KOPT-K1 (cell line): ENCODE measurements at regions not wholly inside any gene's neighbourhood (a gene's known extent, or its start where the extent isn't known, plus 50 kb on each side); places are given as distances from the start of the nearest gene placed in this dataset.

ENCODE experiments used
- H3K27ac ChIP-seq: fragments of 200-600 bp; sonication (generic); 2 replicates; pipeline ENCODE4 v1.5.1; 2016; ENCODE audit warnings: antibody characterized with exemption, mild to moderate bottlenecking, low read depth, low read length; ENCODE audit not compliant: poor library complexity, severe bottlenecking
- H3K36me3 ChIP-seq: fragments of 200-600 bp; sonication (generic); 2 replicates; pipeline ENCODE4 v1.5.1; 2017; ENCODE audit warnings: antibody characterized with exemption, mild to moderate bottlenecking, low read length, moderate library complexity; ENCODE audit not compliant: insufficient read depth
- H3K9me3 ChIP-seq: fragments of 200-600 bp; sonication (generic); 2 replicates; pipeline ENCODE4 v1.5.1; 2017; ENCODE audit warnings: antibody characterized with exemption, low read length, mild to moderate bottlenecking; ENCODE audit not compliant: insufficient read depth, poor library complexity, severe bottlenecking

DNA sequence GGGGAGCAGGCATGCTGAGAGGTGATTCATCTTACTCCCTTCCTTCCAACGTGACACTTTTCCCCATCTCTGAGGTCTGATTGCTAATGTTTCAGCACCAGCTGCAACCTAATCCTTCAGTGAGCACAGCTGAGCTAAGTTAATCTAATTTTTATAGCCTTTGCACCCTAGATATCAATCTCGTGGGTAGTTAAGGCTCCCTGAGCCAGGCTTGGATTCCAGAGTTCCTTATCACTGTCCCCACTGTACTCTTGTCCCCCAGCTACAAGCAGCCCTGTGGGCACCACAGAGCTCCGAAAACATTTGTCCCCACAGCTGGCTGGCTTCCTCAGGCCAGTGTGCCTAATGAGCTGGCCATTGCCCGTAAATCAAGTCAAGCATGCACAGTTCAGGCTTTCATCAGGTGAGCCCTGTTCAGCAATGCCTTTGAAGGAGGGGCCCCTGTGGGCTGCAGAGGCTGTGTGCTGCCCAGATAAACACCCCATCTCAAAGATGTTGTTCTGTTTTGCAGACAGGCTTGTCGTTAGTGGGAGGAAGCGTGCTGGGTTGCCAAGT lies 376.9 kb upstream of the RASGRP1 start:
- Histone ChIP-seq H3K27ac (no peak overlapping the region), H3K36me3 (no peaks in the 10 kb centered on the region), H3K9me3 (no peaks in the 10 kb centered on the region)

DNA sequence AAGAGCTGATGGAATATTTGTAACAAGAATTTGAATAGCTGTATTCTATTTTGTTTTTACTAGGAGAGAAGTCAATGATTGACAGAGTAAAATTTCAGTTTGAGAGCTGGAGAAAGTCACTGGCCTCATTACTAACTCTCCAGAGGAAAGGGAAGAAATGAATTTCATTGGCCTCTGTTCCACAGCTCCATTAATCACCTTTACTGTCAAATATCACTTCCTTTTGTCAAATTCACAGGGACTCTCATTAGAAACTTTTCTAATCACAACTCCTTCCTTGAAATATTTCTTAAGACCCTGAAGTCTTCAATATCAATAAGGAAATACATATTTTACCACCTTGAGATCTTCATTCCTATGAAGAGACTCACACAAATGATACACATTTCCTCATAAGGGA lies 379.9 kb upstream of the RASGRP1 start:
- no peaks in the 10 kb centered on the region for H3K36me3 ChIP-seq
- no peak overlapping the region for H3K27ac ChIP-seq
- H3K9me3 ChIP-seq = no peaks in the 10 kb centered on the region

DNA sequence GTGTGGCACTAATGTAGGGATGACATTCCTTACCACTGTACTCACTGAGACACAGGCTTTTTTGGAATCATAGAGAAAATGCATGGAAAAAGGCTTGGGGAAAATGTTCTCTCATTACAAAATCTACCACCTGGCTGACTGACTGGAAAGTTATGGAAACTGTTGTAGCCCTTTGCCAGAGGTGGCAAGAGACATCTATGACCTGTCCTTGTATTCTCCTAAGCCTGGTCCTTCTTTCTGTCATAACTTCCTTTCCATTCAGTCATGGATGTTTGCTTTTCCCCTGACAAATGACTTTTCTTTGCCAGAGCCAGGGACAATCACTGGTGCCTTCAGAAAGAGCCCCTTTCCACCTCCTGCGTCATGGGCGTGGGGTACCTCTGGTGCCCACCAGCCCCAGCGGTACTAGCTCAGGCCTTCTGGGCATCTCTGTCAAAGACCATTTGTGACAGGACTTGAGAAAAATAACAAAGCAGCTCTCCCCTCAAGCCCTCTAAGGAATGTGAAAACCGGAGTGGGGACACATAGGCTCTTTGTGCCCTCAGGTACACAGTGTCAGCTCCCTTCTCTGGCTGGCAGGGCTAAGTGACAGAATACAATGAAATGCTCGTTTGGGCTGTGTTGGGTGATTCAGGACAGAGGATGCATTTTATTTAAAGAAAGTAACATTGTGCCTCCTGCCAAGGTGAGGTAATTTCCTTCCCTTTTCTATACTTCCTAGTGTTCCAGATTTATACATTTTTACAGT lies 381.1 kb upstream of the RASGRP1 start:
- H3K9me3 ChIP-seq = no peaks in the 10 kb centered on the region

DNA sequence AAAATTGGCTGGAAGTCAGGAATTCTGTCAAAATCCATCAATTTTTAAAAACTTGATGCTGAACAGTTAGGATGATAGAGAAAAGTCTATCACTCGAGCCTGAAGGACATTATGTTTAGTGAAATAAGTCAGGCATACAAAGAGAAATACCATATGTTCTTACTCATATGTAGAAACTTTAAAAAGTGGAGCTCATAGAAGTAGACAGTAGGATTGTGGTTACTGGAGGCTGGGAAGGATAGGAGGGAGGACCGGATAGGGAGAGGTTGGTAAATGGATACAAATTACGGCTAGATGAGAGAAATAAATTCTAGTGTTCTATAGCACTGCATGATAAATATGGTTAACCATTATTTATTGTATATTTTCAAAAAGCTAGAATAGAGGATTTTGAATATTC lies 389.5 kb upstream of the RASGRP1 start:
- Histone ChIP-seq H3K36me3 (no peaks in the 10 kb centered on the region), H3K27ac (no peak overlapping the region), H3K9me3 (no peaks in the 10 kb centered on the region)

More for the DNA sequence above, 381.1 kb upstream of the RASGRP1 start:
- no peaks in the 10 kb centered on the region for H3K36me3 ChIP-seq
- H3K27ac ChIP-seq = no peak overlapping the region

DNA sequence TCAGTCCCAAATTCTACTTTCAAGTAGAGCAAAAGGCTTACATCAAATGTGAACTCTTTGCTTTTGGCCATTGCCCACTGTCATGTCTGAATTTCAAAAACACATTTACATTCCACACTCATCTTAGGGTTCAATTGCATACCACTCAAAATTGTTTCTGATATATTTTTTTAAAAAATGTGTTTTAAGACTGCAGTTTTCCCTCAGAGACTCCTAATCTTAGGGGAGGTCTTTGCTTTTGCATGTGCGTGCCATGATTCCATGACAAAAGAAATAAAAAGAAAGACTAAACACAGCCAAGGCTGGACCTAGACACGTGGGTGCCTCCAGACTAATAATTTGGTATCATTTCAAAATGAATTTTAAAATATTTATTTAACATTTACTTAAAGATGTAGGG lies 396.8 kb upstream of the RASGRP1 start:
- Histone ChIP-seq H3K9me3 (no peaks in the 10 kb centered on the region), H3K36me3 (no peaks in the 10 kb centered on the region), H3K27ac (no peak overlapping the region)

DNA sequence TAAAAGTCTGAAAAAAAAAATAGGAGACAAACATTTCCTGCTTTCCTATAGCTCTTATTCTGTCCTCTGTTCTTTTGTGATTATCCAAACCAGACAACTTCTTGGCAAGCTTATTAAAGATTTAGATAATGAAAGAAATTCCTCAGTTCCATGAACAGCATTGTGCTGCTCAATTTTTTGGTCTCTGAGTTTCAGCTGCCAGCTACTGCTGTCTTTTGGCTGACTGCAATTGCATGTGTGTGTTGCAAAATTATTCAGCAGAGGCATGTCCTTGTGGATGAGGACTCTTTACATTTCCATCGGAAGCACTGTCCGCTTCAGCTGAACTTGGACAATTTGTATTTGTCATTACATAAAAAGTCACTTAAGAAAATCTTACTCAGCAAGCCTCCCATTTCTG lies 397.3 kb upstream of the RASGRP1 start:
- no peaks in the 10 kb centered on the region for H3K36me3 ChIP-seq
- no peak overlapping the region for H3K27ac ChIP-seq
- H3K9me3 ChIP-seq = no peaks in the 10 kb centered on the region

DNA sequence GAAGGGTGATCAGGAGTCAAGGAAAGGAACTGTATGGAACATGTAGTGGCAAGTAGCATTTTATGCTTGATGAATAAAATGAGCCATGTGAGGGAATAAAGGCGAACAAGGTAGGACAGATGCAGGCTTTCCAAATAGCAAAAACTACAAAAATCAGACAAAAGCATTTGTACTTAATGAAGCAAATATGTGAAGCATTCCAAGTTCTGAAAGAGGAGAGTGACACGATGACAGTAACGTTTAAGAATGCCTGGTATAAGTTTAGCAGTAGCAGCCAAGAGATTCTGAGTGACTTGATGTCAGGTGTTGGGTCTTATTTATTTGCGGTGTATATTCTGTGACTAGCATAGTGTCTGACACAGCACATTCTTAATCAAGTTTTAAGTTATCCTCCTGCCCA lies 408.2 kb upstream of the RASGRP1 start:
- no peaks in the 10 kb centered on the region for H3K36me3 ChIP-seq
- no peak overlapping the region for H3K27ac ChIP-seq
- no peaks in the 10 kb centered on the region for H3K9me3 ChIP-seq

DNA sequence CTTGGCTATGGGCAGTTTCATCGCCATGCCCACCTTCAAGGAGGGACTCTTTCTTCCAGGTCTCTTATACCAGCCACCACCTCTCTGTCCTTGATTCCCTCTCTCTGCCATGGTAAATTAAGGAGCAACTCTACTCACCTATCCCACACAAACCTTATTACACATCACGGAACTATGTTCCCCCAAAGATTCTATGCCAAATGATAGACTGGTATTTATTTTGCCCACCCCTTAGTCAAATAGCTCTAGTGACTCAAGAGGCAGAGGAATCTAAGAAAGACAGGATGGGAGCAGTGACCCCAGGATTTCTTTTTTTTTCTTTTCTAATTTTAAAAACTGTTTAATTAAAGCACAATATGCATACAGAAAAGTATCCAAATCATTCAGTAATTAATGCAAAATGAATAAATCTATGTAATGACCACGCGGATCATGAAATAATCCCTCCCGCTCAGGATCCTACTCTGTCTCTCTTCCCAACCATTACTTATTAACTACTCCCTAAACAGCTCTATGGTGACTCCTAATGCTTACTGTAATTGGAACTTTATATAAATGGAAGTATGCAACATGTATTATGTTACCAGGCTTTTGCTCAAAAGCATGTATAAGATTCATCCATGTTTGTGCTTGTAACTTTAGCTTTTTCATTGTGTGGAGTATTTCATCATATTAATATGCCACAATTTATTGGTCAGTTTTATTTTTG lies 410.8 kb upstream of the RASGRP1 start:
- H3K36me3 ChIP-seq = no peaks in the 10 kb centered on the region
- no peaks in the 10 kb centered on the region for H3K9me3 ChIP-seq
- H3K27ac ChIP-seq = no peak overlapping the region

DNA sequence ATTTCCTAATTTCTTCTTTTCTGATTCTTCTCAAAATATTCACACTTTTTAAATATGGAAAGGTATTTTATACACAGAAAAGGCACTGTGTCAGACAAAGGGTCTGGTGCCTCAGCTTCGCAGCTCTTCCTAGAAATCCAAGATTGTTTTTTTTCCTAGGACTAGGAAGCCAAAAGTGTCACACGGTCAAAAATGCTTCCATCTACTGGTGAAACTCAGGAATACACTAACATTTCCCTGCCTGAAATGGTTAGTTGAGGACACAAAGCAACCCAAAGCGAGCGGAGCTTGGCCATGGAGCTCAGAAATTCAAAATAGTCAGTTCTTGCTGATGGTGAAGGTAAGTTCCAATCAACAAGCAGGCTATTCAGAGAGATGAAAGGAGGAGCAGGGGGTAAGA lies 426.5 kb upstream of the RASGRP1 start:
- Histone ChIP-seq H3K36me3 (no peaks in the 10 kb centered on the region), H3K27ac (no peak overlapping the region), H3K9me3 (no peaks in the 10 kb centered on the region)

DNA sequence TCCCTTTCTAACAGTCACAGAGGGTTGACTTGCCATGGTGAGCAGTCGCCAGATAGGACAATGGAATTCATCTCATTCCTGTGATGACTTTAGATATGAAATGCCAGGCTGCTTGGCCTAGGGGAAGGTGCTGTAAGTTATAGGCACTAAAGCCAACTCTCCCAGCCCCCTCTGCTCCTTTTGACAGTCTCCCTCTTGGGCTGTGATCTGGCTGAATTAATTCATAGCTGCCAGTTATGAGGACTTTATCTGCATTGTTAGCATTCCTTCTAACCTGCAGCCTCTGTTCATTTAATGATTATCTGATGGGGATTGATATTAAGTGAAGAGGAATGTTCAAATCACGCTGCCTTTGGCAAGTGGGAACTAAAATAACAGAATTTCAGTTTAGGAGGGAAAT lies 427.1 kb upstream of the RASGRP1 start:
- no peaks in the 10 kb centered on the region for H3K9me3 ChIP-seq
- H3K27ac ChIP-seq = no peak overlapping the region

DNA sequence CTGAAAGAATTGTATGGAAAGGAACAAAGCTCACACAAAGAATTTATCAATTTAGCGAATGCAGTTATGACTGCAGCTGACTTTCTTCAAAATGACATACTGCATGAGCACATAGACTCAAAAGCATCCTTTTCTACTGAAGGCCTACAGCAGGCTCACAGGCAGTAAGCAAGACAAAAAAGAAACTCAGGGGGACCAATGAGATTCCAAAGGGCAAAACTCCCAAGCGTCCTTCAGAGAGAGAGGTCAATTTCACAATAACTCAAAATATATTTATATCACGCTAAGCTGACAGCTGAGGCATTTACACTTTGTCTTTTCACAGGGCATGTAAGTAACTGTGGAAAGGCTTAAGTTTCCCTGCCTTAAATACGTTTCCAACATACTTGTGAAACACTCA lies 427.9 kb upstream of the RASGRP1 start:
- H3K36me3 ChIP-seq = no peaks in the 10 kb centered on the region
- no peak overlapping the region for H3K27ac ChIP-seq
- no peaks in the 10 kb centered on the region for H3K9me3 ChIP-seq

More for the DNA sequence above, 427.1 kb upstream of the RASGRP1 start:
- no peaks in the 10 kb centered on the region for H3K36me3 ChIP-seq

DNA sequence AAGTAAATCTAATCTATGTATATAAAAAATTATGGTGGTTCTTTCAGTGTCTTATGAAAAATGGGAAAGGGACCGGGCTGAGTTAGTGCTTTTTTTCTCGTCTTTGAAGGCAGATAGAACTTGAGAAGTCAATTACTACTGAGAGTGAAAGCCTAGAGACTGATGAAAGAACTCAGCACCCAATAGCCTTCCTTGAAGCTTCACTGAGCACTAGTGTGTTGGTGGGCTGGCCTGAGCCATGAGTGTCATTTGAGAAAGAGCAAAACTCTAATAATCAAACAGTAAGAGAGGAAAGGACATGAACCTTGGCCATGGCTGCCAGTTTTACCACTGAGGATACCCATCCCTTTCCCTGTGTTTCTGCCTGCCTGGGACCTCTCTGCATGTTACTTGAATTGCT lies 428.3 kb upstream of the RASGRP1 start:
- no peaks in the 10 kb centered on the region for H3K9me3 ChIP-seq
- no peak overlapping the region for H3K27ac ChIP-seq
- no peaks in the 10 kb centered on the region for H3K36me3 ChIP-seq

DNA sequence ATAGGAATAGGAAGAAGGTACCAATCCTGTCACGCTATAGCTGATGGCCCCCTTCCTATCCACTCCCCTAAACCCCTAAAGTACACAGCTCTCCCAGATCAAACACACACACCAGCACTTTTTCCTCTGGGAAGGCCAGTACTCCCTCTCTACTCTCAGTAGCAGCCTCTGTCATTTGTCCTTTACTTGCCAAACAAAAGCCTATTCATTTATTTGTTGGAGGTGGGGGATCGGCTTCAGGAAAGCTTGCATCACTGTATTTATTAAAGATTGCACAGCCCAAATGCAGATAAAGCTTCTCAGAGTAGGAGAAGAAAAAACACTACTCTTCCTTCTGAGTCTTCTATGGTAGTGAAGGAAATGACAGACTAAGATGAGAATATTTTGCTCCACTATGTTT lies 429.7 kb upstream of the RASGRP1 start:
- Histone ChIP-seq H3K9me3 (no peaks in the 10 kb centered on the region), H3K36me3 (no peaks in the 10 kb centered on the region), H3K27ac (no peak overlapping the region)

DNA sequence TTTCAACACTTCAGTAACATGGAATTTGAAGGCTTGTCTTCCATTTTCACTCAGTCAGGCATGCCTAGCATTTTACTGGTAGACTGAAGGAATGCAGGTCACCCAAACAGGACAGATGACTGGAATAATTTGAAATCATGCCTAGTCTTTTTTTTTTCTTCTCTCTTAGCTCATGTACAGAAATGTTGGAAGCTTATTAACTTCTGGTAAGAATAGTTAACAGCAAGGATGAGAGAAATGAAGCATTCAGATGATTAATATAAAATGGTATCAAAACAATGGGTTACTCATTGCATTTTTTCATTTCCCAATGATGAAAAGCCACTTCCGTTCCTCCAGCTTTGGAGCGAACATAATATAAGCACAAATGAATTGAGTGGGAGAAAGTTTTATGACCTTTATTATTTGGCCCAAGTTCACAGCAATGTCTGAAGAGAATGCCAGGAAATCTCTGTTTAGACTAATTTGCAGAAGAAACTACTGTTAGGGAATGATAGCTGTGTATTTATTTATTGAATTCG lies 431.6 kb upstream of the RASGRP1 start:
- H3K9me3 ChIP-seq = no peaks in the 10 kb centered on the region
- H3K27ac ChIP-seq = no peak overlapping the region

DNA sequence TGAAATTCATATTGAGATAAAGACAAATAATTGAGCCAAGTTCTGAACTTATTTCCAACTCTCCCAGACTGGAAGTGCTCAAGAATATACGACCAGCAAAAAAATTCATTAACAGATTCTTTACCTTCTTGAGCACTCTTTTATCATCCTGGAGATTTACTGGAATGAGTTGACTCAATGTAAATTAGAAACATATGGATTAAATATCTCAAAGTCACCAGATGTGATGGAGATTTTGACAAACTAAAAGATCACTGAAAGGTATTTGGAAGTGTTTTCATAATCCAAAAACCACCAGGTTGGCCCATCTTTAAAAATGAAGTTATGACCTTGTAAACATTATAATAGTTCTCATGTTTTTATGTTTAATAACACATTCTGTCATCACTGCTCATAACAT lies 433.2 kb upstream of the RASGRP1 start:
- H3K9me3 ChIP-seq = no peaks in the 10 kb centered on the region
- H3K36me3 ChIP-seq = no peaks in the 10 kb centered on the region
- H3K27ac ChIP-seq = no peak overlapping the region

More for the DNA sequence above, 431.6 kb upstream of the RASGRP1 start:
- H3K36me3 ChIP-seq = no peaks in the 10 kb centered on the region
